ENCODE measurements at regions not wholly inside any gene's neighbourhood (a gene's known extent, or its start where the extent isn't known, plus 50 kb on each side); places are given as distances from the start of the nearest gene placed in this dataset.

- ATAC-seq (ENCODE audit: low FRiP score) (no peak), DNase-seq (ENCODE audit: low spot score) (no peak)
- TF ChIP-seq CTCF (IDR thresholded peaks at IDR 0.05), result no peak
Measured at GRCh38 chr2:18436503-18437005, 123.9 kb downstream of the RDH14 start.

GRCh38 chr2:18435426-18436037 lies 124.9 kb downstream of the RDH14 start:
- TF ChIP-seq CTCF (IDR thresholded peaks at IDR 0.05), result no peak
- no peak for DNase-seq (ENCODE audit: low spot score)
- peak; percentile 28 for ATAC-seq (ENCODE audit: low FRiP score)

GRCh38 chr2:18433872-18434271 lies 126.6 kb downstream of the RDH14 start:
- DNase-seq (ENCODE audit: low spot score) (no peak), ATAC-seq (ENCODE audit: low FRiP score) (no peak)
- no peak for TF ChIP-seq CTCF (IDR thresholded peaks at IDR 0.05)

DNA sequence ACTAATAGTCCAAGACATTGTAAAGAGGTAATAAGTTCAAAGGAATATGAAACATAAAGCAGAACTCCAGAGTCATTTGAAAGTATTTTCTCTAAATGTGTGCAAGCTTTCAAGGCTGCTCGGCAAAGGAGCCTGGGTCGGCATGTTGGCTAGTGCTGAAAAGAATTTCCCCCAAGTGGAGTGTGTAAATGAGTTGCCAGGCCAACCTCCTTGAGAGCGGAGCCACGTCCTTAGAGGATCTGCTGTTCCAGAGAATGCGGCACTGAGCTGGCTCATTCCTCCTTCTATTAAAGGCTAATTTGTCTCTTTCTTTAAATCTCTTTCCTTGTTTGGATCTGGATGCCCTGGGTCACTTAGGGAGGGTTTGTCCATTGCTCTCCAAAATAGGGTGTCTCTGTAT lies 127.5 kb downstream of the RDH14 start:
- ATAC-seq (ENCODE audit: low FRiP score) (no peak), DNase-seq (ENCODE audit: low spot score) (no peak)
- TF ChIP-seq CTCF (IDR thresholded peaks at IDR 0.05), result no peak

DNA sequence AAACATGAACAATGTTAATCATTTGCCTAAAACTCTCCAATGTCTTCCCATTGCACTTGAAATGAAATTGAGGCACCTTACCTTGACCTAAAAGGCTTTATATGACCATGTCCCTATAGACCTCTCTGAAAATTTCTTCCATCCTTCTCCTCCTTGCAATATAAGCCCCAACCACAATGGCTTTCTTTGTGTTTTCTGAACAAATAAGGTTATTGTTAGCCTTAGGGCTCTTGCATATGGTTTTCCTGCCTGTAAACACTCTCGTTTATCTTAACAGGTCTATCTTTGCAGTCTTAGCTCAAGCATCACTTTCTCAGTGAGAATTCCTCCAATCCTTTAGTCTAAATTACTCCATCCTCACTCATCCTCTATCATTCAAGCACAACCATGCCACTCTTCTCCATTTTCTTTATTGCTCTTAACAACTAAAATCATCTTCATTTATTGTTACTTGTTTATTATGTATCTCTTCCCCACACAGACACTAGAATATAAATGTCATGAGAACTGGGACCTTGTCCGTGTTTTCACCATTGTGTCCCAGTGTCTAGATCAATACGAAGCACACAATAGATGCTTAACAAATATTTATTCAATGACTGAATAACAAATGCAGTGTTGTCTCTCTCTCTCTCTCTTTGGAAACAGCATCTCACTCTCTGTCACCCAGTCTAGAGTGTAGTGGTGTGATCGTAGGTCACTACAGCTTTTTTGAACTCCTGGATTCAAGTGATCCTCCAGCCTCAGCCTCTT lies 129.3 kb downstream of the RDH14 start:
- ATAC-seq (ENCODE audit: low FRiP score), result no peak
- TF ChIP-seq CTCF (IDR thresholded peaks at IDR 0.05), result no peak

GRCh38 chr2:18428516-18428915 lies 131.9 kb downstream of the RDH14 start:
- no peak for TF ChIP-seq CTCF (IDR thresholded peaks at IDR 0.05)
- no peak for ATAC-seq (ENCODE audit: low FRiP score)
- no peak for DNase-seq (ENCODE audit: low spot score)

More for the DNA sequence above, 129.3 kb downstream of the RDH14 start:
- DNase-seq (ENCODE audit: low spot score), result no peak

GRCh38 chr2:18427762-18428161 lies 132.7 kb downstream of the RDH14 start:
- ATAC-seq (ENCODE audit: low FRiP score) (no peak), DNase-seq (ENCODE audit: low spot score) (no peak)
- no peak for TF ChIP-seq CTCF (IDR thresholded peaks at IDR 0.05)
